ENCODE measurements at regions not wholly inside any gene's neighbourhood (a gene's known extent, or its start where the extent isn't known, plus 50 kb on each side); places are given as distances from the start of the nearest gene placed in this dataset.

DNA sequence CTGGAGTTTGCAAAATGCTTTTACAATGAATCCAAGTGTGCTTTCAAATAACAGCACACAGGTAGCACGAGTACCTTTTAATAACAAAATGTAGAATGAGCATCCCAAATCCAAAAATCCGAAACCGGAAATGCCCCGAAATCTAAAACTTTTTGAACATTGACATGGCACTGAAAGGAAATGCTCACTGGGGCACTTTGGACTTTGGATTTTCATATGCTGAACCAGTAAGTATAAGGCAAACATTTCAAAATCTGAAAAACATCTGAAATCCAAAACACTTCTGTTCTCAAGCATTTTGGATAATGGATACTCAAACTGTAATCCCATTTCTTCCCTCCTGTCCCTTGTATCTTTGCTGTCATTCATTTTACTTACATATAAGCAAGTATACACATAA, 50.1 kb downstream of the GCNT4 start:
- Histone ChIP-seq H3K27me3 (ENCODE audit: control insufficient read depth in 1 of 2, insufficient read depth in 2 of 2, low read length in 2 of 2) (no peaks in the 10 kb centered on the region), H3K4me3 (ENCODE audit: low read depth in 1 of 2, low read length in 2 of 2) (no peak overlapping the region), H3K9me3 (ENCODE audit: control insufficient read depth in 2 of 2, insufficient read depth in 1 of 2, low read depth in 1 of 2, low read length in 1 of 2) (no peaks in the 10 kb centered on the region), H3K4me1 (ENCODE audit: control insufficient read depth in 2 of 2, insufficient read depth in 2 of 2, low read length in 1 of 2) (no peaks in the 10 kb centered on the region), H3K36me3 (ENCODE audit: control insufficient read depth in 2 of 2, insufficient read depth in 2 of 2, low read length in 1 of 2) (no peaks in the 10 kb centered on the region), H3K27ac (ENCODE audit: low read depth in 2 of 2, low read length in 1 of 2) (no peak overlapping the region)
- WGBS, 2 donors = 94% methylated on average over 4 of the region's 4 CpGs

DNA sequence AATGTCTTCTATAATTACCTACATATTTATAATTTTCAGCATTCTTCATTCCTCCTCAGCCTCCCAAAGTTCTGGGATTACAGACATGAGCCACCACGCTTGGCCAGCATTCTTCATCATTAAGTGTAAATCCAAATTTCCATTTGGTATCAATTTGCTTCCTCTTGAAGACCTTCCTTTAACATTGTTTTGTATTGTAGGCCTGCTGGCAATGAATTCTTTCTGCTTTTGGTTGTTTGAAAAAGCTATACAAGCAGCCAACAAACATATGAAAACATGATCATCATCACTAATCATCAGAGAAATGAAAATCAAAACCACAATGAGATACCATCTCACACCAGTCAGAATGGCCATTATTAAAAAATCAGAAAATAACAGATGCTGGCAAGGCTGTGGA, 56.4 kb downstream of the GCNT4 start:
- WGBS, 2 donors = 89% methylated on average over 1 of the region's 1 CpG
- Histone ChIP-seq H3K36me3 (ENCODE audit: control insufficient read depth in 2 of 2, insufficient read depth in 2 of 2, low read length in 1 of 2) (no peaks in the 10 kb centered on the region), H3K4me3 (ENCODE audit: low read depth in 1 of 2, low read length in 2 of 2) (no peak overlapping the region), H3K27me3 (ENCODE audit: control insufficient read depth in 1 of 2, insufficient read depth in 2 of 2, low read length in 2 of 2) (no peaks in the 10 kb centered on the region), H3K9me3 (ENCODE audit: control insufficient read depth in 2 of 2, insufficient read depth in 1 of 2, low read depth in 1 of 2, low read length in 1 of 2) (no peaks in the 10 kb centered on the region), H3K27ac (ENCODE audit: low read depth in 2 of 2, low read length in 1 of 2) (no peak overlapping the region), H3K4me1 (ENCODE audit: control insufficient read depth in 2 of 2, insufficient read depth in 2 of 2, low read length in 1 of 2) (no peaks in the 10 kb centered on the region)

DNA sequence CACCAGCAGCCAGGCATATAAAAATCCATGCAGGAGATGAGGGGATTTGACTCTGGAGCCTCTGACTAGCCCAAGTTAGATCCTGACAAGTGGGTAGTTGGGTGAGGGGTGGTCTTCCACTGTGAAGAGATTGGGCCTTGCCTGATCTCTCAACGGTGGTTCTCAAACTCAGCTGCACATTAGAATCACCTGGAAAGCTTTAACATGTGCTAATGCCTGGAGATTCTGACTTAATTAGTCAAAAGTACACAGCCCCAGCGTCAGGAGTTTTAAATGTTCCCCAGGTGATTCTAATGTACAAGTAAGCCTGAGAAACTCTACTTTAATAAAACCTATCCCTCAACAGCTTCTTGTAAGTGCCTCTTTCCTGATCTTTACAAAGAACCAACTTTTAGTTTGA, 57.5 kb downstream of the GCNT4 start:
- WGBS, 2 donors = 58 to 77% methylated on average over 2 of the region's 2 CpGs
- Histone ChIP-seq H3K27ac (ENCODE audit: low read depth in 2 of 2, low read length in 1 of 2) (no peak overlapping the region), H3K4me3 (ENCODE audit: low read depth in 1 of 2, low read length in 2 of 2) (no peak overlapping the region), H3K36me3 (ENCODE audit: control insufficient read depth in 2 of 2, insufficient read depth in 2 of 2, low read length in 1 of 2) (no peaks in the 10 kb centered on the region), H3K9me3 (ENCODE audit: control insufficient read depth in 2 of 2, insufficient read depth in 1 of 2, low read depth in 1 of 2, low read length in 1 of 2) (no peaks in the 10 kb centered on the region), H3K4me1 (ENCODE audit: control insufficient read depth in 2 of 2, insufficient read depth in 2 of 2, low read length in 1 of 2) (no peaks in the 10 kb centered on the region), H3K27me3 (ENCODE audit: control insufficient read depth in 1 of 2, insufficient read depth in 2 of 2, low read length in 2 of 2) (no peaks in the 10 kb centered on the region)

DNA sequence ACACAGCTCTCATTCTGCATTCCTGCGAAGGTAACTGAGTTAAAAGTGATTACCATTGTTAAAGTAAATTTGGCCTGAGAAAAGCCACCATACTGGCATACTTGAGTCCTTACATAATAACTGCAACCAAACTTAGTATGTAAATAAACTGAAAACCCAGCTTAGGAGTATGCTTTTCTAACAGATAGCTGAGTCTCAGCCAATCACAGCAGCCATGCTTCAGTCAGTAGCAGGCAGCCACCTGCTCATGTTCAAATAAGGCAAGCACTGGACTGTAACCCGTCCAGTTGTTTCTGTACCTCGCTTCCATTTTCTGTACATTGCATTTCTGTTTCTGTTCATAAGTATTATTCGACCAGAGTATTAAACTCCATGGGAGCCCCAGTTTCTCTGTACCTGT, 58.6 kb downstream of the GCNT4 start:
- Histone ChIP-seq H3K36me3 (ENCODE audit: control insufficient read depth in 2 of 2, insufficient read depth in 2 of 2, low read length in 1 of 2) (no peaks in the 10 kb centered on the region), H3K27me3 (ENCODE audit: control insufficient read depth in 1 of 2, insufficient read depth in 2 of 2, low read length in 2 of 2) (no peaks in the 10 kb centered on the region), H3K4me1 (ENCODE audit: control insufficient read depth in 2 of 2, insufficient read depth in 2 of 2, low read length in 1 of 2) (no peaks in the 10 kb centered on the region), H3K4me3 (ENCODE audit: low read depth in 1 of 2, low read length in 2 of 2) (no peak overlapping the region), H3K9me3 (ENCODE audit: control insufficient read depth in 2 of 2, insufficient read depth in 1 of 2, low read depth in 1 of 2, low read length in 1 of 2) (no peaks in the 10 kb centered on the region), H3K27ac (ENCODE audit: low read depth in 2 of 2, low read length in 1 of 2) (no peak overlapping the region)
- 77 to 84% methylated on average over 4 of the region's 4 CpGs for WGBS, 2 donors

DNA sequence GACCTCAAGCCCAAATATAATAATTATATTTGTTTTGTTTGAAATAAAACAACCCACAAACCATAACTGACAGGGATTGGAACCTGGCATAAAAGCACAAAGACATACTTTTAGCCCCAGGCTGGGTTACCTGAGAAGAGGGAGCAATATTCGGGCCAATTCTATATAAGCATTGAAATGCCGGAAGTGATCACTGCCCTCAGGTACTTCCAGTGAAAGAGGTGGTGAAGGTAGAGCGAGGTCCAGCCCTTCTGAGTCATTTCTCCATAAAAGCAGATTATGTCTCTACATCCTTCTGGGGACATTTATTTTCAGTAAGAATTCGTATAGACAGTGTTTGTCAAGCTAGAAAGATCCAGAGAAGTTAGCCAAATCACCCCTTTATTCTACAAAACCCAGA, 59.6 kb downstream of the GCNT4 start:
- no peak overlapping the region for H3K27ac ChIP-seq (ENCODE audit: low read depth in 2 of 2, low read length in 1 of 2)
- no peaks in the 10 kb centered on the region for H3K27me3 ChIP-seq (ENCODE audit: control insufficient read depth in 1 of 2, insufficient read depth in 2 of 2, low read length in 2 of 2)
- H3K4me3 ChIP-seq (ENCODE audit: low read depth in 1 of 2, low read length in 2 of 2) = no peak overlapping the region
- H3K36me3 ChIP-seq (ENCODE audit: control insufficient read depth in 2 of 2, insufficient read depth in 2 of 2, low read length in 1 of 2) = no peaks in the 10 kb centered on the region
- WGBS, 2 donors = 57% methylated on average over 4 of the region's 4 CpGs
- H3K4me1 ChIP-seq (ENCODE audit: control insufficient read depth in 2 of 2, insufficient read depth in 2 of 2, low read length in 1 of 2) = no peaks in the 10 kb centered on the region
- H3K9me3 ChIP-seq (ENCODE audit: control insufficient read depth in 2 of 2, insufficient read depth in 1 of 2, low read depth in 1 of 2, low read length in 1 of 2) = no peaks in the 10 kb centered on the region

DNA sequence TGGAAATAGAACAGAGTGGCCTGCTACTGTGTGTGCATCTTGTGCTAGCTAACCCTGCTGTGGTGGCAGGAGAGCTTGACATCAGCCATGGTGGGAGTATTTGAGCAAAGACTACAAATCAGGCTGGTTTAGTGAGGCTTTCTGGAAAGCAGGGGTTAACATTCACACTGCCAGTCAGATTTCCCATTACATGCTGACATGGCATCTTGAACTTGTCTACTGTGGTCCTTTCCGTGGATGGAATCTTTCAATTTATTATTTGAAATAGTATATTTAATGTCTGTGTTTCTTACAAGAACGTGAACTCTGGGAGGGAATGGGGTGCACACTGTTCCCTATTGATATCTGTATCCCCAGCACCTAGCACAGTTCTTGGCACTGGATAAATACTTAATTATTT, 60.8 kb downstream of the GCNT4 start:
- 73 to 84% methylated on average over 2 of the region's 2 CpGs for WGBS, 2 donors
- Histone ChIP-seq H3K4me1 (ENCODE audit: control insufficient read depth in 2 of 2, insufficient read depth in 2 of 2, low read length in 1 of 2) (no peaks in the 10 kb centered on the region), H3K27me3 (ENCODE audit: control insufficient read depth in 1 of 2, insufficient read depth in 2 of 2, low read length in 2 of 2) (no peaks in the 10 kb centered on the region), H3K27ac (ENCODE audit: low read depth in 2 of 2, low read length in 1 of 2) (no peak overlapping the region), H3K9me3 (ENCODE audit: control insufficient read depth in 2 of 2, insufficient read depth in 1 of 2, low read depth in 1 of 2, low read length in 1 of 2) (no peaks in the 10 kb centered on the region), H3K4me3 (ENCODE audit: low read depth in 1 of 2, low read length in 2 of 2) (no peak overlapping the region), H3K36me3 (ENCODE audit: control insufficient read depth in 2 of 2, insufficient read depth in 2 of 2, low read length in 1 of 2) (no peaks in the 10 kb centered on the region)

DNA sequence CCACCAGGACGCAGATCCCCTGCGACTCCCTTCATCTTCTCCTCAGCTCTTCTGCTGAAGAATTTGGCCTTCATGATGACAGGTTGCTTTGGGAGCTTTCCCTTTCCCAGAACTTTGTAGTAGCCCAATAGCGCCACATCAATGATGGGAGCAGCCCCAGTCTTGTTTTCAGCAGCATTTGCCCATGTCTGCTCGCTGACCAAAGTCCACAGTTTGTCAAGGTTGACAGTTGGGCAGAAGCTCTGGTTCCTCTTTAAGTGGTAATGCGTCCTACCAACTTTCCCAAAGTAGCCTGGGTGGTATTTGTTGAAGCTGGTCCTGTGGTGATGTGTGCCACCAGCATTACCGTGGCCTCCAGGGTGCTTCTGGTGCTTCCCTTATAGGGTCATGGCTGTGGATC, 62.2 kb downstream of the GCNT4 start:
- no peaks in the 10 kb centered on the region for H3K27me3 ChIP-seq (ENCODE audit: control insufficient read depth in 1 of 2, insufficient read depth in 2 of 2, low read length in 2 of 2)
- H3K9me3 ChIP-seq (ENCODE audit: control insufficient read depth in 2 of 2, insufficient read depth in 1 of 2, low read depth in 1 of 2, low read length in 1 of 2) = no peaks in the 10 kb centered on the region
- no peaks in the 10 kb centered on the region for H3K4me1 ChIP-seq (ENCODE audit: control insufficient read depth in 2 of 2, insufficient read depth in 2 of 2, low read length in 1 of 2)
- 86 to 90% methylated on average over 6 of the region's 6 CpGs for WGBS, 2 donors
- H3K27ac ChIP-seq (ENCODE audit: low read depth in 2 of 2, low read length in 1 of 2) = no peak overlapping the region
- H3K36me3 ChIP-seq (ENCODE audit: control insufficient read depth in 2 of 2, insufficient read depth in 2 of 2, low read length in 1 of 2) = no peaks in the 10 kb centered on the region
- H3K4me3 ChIP-seq (ENCODE audit: low read depth in 1 of 2, low read length in 2 of 2) = no peak overlapping the region

DNA sequence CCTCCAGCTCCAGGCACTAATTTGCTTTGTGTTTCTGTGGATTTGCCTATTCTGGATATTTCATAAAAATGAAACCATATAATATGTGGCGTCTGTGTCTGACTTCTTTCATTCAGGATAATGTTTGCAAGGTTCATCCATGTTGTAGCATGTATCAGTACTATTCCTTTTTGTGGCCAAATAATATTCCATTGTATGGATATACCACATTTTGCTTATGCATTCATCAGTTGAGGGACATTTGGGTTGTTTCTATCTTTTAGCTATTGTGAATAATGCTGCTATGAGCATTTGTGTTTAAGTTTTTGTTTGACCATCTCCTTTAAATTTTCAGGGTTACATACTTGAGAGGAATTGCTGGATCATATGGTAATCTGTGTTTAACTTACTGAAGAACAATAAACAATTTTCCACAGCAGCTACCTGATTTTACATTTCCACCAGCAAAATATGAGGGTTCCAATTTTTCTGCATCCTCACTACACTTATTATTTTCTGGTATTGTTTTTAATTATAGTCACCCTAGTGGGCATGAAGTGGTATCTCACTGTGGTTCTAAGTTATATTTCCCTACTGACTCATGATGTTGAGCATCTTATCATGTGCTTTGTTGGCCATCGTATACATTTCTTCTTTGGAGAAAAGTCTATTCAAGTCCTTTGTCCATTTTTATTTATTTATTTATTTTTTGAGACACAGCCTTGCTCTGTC, 63.9 kb downstream of the GCNT4 start:
- Histone ChIP-seq H3K27ac (ENCODE audit: low read depth in 2 of 2, low read length in 1 of 2) (no peak overlapping the region), H3K27me3 (ENCODE audit: control insufficient read depth in 1 of 2, insufficient read depth in 2 of 2, low read length in 2 of 2) (no peaks in the 10 kb centered on the region), H3K4me1 (ENCODE audit: control insufficient read depth in 2 of 2, insufficient read depth in 2 of 2, low read length in 1 of 2) (no peaks in the 10 kb centered on the region), H3K9me3 (ENCODE audit: control insufficient read depth in 2 of 2, insufficient read depth in 1 of 2, low read depth in 1 of 2, low read length in 1 of 2) (no peaks in the 10 kb centered on the region), H3K36me3 (ENCODE audit: control insufficient read depth in 2 of 2, insufficient read depth in 2 of 2, low read length in 1 of 2) (no peaks in the 10 kb centered on the region), H3K4me3 (ENCODE audit: low read depth in 1 of 2, low read length in 2 of 2) (no peak overlapping the region)
- WGBS, 2 donors = 96 to 97% methylated on average over 2 of the region's 2 CpGs

DNA sequence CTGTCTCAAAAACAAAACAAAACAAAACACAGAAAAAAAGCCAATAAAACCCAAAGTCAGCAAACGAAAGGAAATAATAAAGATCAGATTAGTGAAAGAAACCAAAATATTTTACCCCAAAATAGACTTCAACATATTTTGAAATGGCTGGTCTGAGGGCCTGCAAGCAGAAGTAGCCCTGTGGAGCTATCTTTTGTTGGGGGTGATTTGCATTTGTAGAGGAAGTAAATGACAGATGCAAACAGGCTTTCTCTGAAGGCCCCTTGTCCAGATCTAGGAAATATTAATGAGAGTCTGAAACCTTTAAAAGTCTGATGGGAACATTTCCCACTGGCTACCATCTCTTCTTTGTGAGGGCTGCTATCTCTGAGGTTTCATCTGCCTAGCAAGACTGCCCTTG, 74.0 kb downstream of the GCNT4 start:
- no peaks in the 10 kb centered on the region for H3K4me1 ChIP-seq (ENCODE audit: control insufficient read depth in 2 of 2, insufficient read depth in 2 of 2, low read length in 1 of 2)
- WGBS, 2 donors = 79 to 91% methylated on average over 1 of the region's 1 CpG
- no peak overlapping the region for H3K27ac ChIP-seq (ENCODE audit: low read depth in 2 of 2, low read length in 1 of 2)
- no peaks in the 10 kb centered on the region for H3K27me3 ChIP-seq (ENCODE audit: control insufficient read depth in 1 of 2, insufficient read depth in 2 of 2, low read length in 2 of 2)
- no peaks in the 10 kb centered on the region for H3K36me3 ChIP-seq (ENCODE audit: control insufficient read depth in 2 of 2, insufficient read depth in 2 of 2, low read length in 1 of 2)
- no peak overlapping the region for H3K4me3 ChIP-seq (ENCODE audit: low read depth in 1 of 2, low read length in 2 of 2)
- H3K9me3 ChIP-seq (ENCODE audit: control insufficient read depth in 2 of 2, insufficient read depth in 1 of 2, low read depth in 1 of 2, low read length in 1 of 2) = no peaks in the 10 kb centered on the region

DNA sequence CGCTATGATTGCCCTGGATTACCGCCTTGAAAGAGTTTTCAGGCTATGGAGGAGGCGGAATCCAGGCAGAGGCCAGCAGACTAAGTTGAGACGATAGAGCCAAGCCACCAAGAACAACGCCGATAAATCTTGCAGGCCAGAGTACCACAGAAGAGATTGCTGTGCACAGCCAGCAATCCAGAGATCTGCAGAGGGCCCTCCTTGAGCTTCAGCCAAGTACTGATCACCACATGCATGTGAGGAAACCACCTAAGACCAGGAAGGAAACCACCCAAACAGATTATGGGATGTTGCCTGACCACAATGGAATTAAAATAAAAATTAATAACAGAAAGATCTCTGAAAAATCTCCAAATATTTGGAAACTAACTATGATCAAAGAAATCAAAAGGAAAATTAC, 74.9 kb downstream of the GCNT4 start:
- Histone ChIP-seq H3K9me3 (ENCODE audit: control insufficient read depth in 2 of 2, insufficient read depth in 1 of 2, low read depth in 1 of 2, low read length in 1 of 2) (no peaks in the 10 kb centered on the region), H3K4me3 (ENCODE audit: low read depth in 1 of 2, low read length in 2 of 2) (no peak overlapping the region), H3K36me3 (ENCODE audit: control insufficient read depth in 2 of 2, insufficient read depth in 2 of 2, low read length in 1 of 2) (no peaks in the 10 kb centered on the region), H3K27me3 (ENCODE audit: control insufficient read depth in 1 of 2, insufficient read depth in 2 of 2, low read length in 2 of 2) (no peaks in the 10 kb centered on the region), H3K27ac (ENCODE audit: low read depth in 2 of 2, low read length in 1 of 2) (no peak overlapping the region), H3K4me1 (ENCODE audit: control insufficient read depth in 2 of 2, insufficient read depth in 2 of 2, low read length in 1 of 2) (no peaks in the 10 kb centered on the region)
- 87 to 89% methylated on average over 6 of the region's 6 CpGs for WGBS, 2 donors
